ENCODE measurements at regions not wholly inside any gene's neighbourhood (a gene's known extent, or its start where the extent isn't known, plus 50 kb on each side); places are given as distances from the start of the nearest gene placed in this dataset.

DNA sequence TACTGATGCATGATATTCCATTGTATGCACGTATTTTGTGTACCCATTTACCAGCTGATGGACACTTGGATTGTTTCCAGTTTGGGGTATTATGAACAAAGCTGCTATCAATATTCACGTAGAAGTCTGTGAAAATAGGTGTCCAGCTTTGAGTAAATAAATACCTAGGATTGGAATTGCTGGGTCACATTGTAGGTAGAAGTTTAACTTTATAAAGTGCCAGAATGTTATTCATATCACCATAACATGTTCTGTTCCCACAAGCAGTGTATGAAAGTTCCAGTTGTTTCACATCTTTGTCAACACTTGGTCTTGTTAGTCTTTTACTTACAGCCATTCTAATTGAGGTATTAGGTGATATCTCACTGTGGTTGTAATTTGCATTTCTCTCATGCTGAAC is 108.0 kb upstream of the METAP2 start:
- H3K27me3 Mint-ChIP-seq (ENCODE audit: insufficient read depth, low read depth, poor library complexity): no peaks in the 10 kb centered on the region
- no peaks in the 10 kb centered on the region for H3K79me2 ChIP-seq (replicated peaks; ENCODE audit: insufficient read depth)
- no peaks in the 10 kb centered on the region for H3K36me3 Mint-ChIP-seq (ENCODE audit: low read depth)
- no peaks in the 10 kb centered on the region for H3K9me2 ChIP-seq (ENCODE audit: insufficient read depth)
- no peak overlapping the region for H3K27ac ChIP-seq (ENCODE audit: low read depth)
- no peak overlapping the region for H3K27ac Mint-ChIP-seq
- TF ChIP-seq ZNF331 (CRISPR knock-in tag; IDR thresholded peaks at IDR 0.05; ENCODE audit: low read depth) (no peak), ZNF114 (CRISPR knock-in tag; IDR thresholded peaks at IDR 0.05) (no peak), REST (IDR thresholded peaks at IDR 0.05; ENCODE audit: unreplicated experiment) (no peak), ZNF462 (CRISPR knock-in tag; IDR thresholded peaks at IDR 0.05) (no peak)
- TF ChIP-seq, protein P1, sequence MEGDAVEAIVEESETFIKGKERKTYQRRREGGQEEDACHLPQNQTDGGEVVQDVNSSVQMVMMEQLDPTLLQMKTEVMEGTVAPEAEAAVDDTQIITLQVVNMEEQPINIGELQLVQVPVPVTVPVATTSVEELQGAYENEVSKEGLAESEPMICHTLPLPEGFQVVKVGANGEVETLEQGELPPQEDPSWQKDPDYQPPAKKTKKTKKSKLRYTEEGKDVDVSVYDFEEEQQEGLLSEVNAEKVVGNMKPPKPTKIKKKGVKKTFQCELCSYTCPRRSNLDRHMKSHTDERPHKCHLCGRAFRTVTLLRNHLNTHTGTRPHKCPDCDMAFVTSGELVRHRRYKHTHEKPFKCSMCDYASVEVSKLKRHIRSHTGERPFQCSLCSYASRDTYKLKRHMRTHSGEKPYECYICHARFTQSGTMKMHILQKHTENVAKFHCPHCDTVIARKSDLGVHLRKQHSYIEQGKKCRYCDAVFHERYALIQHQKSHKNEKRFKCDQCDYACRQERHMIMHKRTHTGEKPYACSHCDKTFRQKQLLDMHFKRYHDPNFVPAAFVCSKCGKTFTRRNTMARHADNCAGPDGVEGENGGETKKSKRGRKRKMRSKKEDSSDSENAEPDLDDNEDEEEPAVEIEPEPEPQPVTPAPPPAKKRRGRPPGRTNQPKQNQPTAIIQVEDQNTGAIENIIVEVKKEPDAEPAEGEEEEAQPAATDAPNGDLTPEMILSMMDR (conservative IDR thresholded peaks at IDR 0.05; ENCODE audit: low read depth in 2 of 2): no peak
- DNase-seq (ENCODE audit: low spot score) (no peak), ATAC-seq (no peak)
- no peaks in the 10 kb centered on the region for H3K27me3 ChIP-seq (ENCODE audit: insufficient read depth)
- no peak overlapping the region for H3K4me2 ChIP-seq
- H2AFZ ChIP-seq: no peak overlapping the region
- no peaks in the 10 kb centered on the region for H4K20me1 ChIP-seq (replicated peaks; ENCODE audit: insufficient read depth)
- no peaks in the 10 kb centered on the region for H3F3A ChIP-seq (replicated peaks; ENCODE audit: low read depth)
- H3K4me1 Mint-ChIP-seq: no peaks in the 10 kb centered on the region
- H3K4me3 ChIP-seq: no peak overlapping the region
- H3K36me3 ChIP-seq (ENCODE audit: insufficient read depth): no peaks in the 10 kb centered on the region
- no peaks in the 10 kb centered on the region for H3K4me1 ChIP-seq (ENCODE audit: insufficient read depth)
- H3K4me3 Mint-ChIP-seq: no peak overlapping the region
- no peaks in the 10 kb centered on the region for H3K9me3 Mint-ChIP-seq

All from GM23338 (cell line).